SK-N-SH treated with all-trans-retinoic acid at 6 μM for 48 hours (cell line): ENCODE measurements at regions not wholly inside any gene's neighbourhood (a gene's known extent, or its start where the extent isn't known, plus 50 kb on each side); places are given as distances from the start of the nearest gene placed in this dataset.

Experiments used
- ATAC-seq: fragments of 200-7000 bp; cut with Tn5 transposase; 3 replicates; pipeline ENCODE4 v1.9.1; 2020; ENCODE audit warnings: mild to moderate bottlenecking, moderate library complexity
- ARNTL ChIP-seq: fragments of 450-650 bp; formaldehyde crosslinking; IDR thresholded peaks from 2 replicates; pipeline ENCODE4 v1.5.0; 2020; ENCODE audit warnings: low read depth, mild to moderate bottlenecking, moderate library complexity, borderline replicate concordance
- BACH2 ChIP-seq: fragments of 250-450 bp; sonication (Bioruptor Pico); IDR thresholded peaks from 2 replicates; pipeline ENCODE4 v1.9.0; 2021; ENCODE audit warnings: mild to moderate bottlenecking, borderline replicate concordance
- CREB5 ChIP-seq: fragments of 250-450 bp; sonication (Bioruptor Pico); IDR thresholded peaks from 2 replicates; pipeline ENCODE4 v1.5.1; 2020; ENCODE audit warnings: low read depth, mild to moderate bottlenecking, moderate library complexity
- CSDC2 ChIP-seq: fragments of 250-450 bp; sonication (Bioruptor Pico); IDR thresholded peaks from 2 replicates; pipeline ENCODE4 v1.5.0; 2020; ENCODE audit warnings: mild to moderate bottlenecking, moderate library complexity
- CSRNP3 ChIP-seq: fragments of 250-450 bp; sonication (Bioruptor Pico); IDR thresholded peaks from 2 replicates; pipeline ENCODE4 v1.5.1; 2021; ENCODE audit warnings: mild to moderate bottlenecking, moderate library complexity
- ESRRG ChIP-seq: fragments of 250-450 bp; sonication (Bioruptor Pico); IDR thresholded peaks from 2 replicates; pipeline ENCODE4 v1.6.1; 2021; ENCODE audit warnings: mild to moderate bottlenecking
- GLIS3 ChIP-seq: fragments of 250-450 bp; sonication (Bioruptor Pico); IDR thresholded peaks from 2 replicates; pipeline ENCODE4 v1.5.0; 2020; ENCODE audit warnings: mild to moderate bottlenecking, moderate library complexity
- ISL1 ChIP-seq: fragments of 250-450 bp; sonication (Bioruptor Pico); IDR thresholded peaks from 2 replicates; pipeline ENCODE4 v2.1.2; 2022; ENCODE audit warnings: mild to moderate bottlenecking, moderate library complexity
- OSR1 ChIP-seq: fragments of 250-450 bp; sonication (Bioruptor Pico); IDR thresholded peaks from 2 replicates; pipeline ENCODE4 v1.8.0; 2022; ENCODE audit warnings: moderate library complexity, mild to moderate bottlenecking, inconsistent platforms
- POU6F1 ChIP-seq: fragments of 250-450 bp; sonication (Bioruptor Pico); IDR thresholded peaks from 2 replicates; pipeline ENCODE4 v1.8.0; 2021; ENCODE audit warnings: low read depth, mild to moderate bottlenecking, moderate library complexity, borderline replicate concordance
- PPARA ChIP-seq: fragments of 250-450 bp; sonication (Bioruptor Pico); IDR thresholded peaks from 2 replicates; pipeline ENCODE4 v1.5.0; 2020; ENCODE audit warnings: mild to moderate bottlenecking, borderline replicate concordance
- RARB ChIP-seq: fragments of 250-450 bp; sonication (Bioruptor Pico); IDR thresholded peaks from 2 replicates; pipeline ENCODE4 v1.8.0; 2021; ENCODE audit warnings: mild to moderate bottlenecking, moderate library complexity
- SNAI2 ChIP-seq: fragments of 250-450 bp; sonication (Bioruptor Pico); IDR thresholded peaks from 2 replicates; pipeline ENCODE4 v1.5.0; 2020; ENCODE audit warnings: mild to moderate bottlenecking, moderate library complexity
- TCF4 ChIP-seq: fragments of 250-450 bp; sonication (Bioruptor Pico); IDR thresholded peaks from 2 replicates; pipeline ENCODE4 v1.8.0; 2021; ENCODE audit warnings: mild to moderate bottlenecking, moderate library complexity, borderline replicate concordance
- TOX ChIP-seq: fragments of 250-450 bp; sonication (Bioruptor Pico); IDR thresholded peaks from 2 replicates; pipeline ENCODE4 v1.8.0; 2021; ENCODE audit warnings: mild to moderate bottlenecking, moderate library complexity, borderline replicate concordance
- ZC3H10 ChIP-seq: fragments of 250-450 bp; sonication (Bioruptor Pico); IDR thresholded peaks from 2 replicates; pipeline ENCODE4 v1.5.1; 2021; ENCODE audit warnings: mild to moderate bottlenecking, moderate library complexity
- ZFP3 ChIP-seq: fragments of 250-450 bp; sonication (Bioruptor Pico); IDR thresholded peaks from 2 replicates; pipeline ENCODE4 v1.5.0; 2020; ENCODE audit warnings: mild to moderate bottlenecking, moderate library complexity
- ZFP30 ChIP-seq: fragments of 450-650 bp; formaldehyde crosslinking; IDR thresholded peaks from 2 replicates; pipeline ENCODE4 v1.5.0; 2022; ENCODE audit warnings: mild to moderate bottlenecking, moderate library complexity
- ZNF565 ChIP-seq: fragments of 450-650 bp; formaldehyde crosslinking; conservative IDR thresholded peaks from 2 replicates; pipeline ENCODE4 v1.5.0; 2020; ENCODE audit warnings: low read depth, mild to moderate bottlenecking, moderate library complexity
- ZNF70 ChIP-seq: fragments of 450-650 bp; formaldehyde crosslinking; IDR thresholded peaks from 2 replicates; pipeline ENCODE4 v1.5.0; 2020; ENCODE audit warnings: mild to moderate bottlenecking, moderate library complexity
- ZNF8 ChIP-seq: fragments of 450-650 bp; formaldehyde crosslinking; IDR thresholded peaks from 2 replicates; pipeline ENCODE4 v1.5.0; 2020; ENCODE audit warnings: mild to moderate bottlenecking, moderate library complexity
- TF ChIP-seq, protein P1 (sequence below): fragments of 250-450 bp; sonication (Bioruptor Pico); IDR thresholded peaks from 2 replicates; pipeline ENCODE4 v1.8.0; 2020; ENCODE audit warnings: mild to moderate bottlenecking, moderate library complexity, borderline replicate concordance

GRCh38 chr18:66440433-66440832 is 163.5 kb downstream of the CDH19 start:
- no peak for TF ChIP-seq BACH2 (CRISPR knock-in tag)
- TF ChIP-seq CREB5 (CRISPR knock-in tag) = no peak
- TF ChIP-seq ZC3H10 (CRISPR knock-in tag) = no peak
- TF ChIP-seq ZNF565 (CRISPR knock-in tag) = no peak
- TF ChIP-seq POU6F1 (CRISPR knock-in tag) = no peak
- TF ChIP-seq CSDC2 (CRISPR knock-in tag) = no peak
- TF ChIP-seq PPARA = no peak
- no peak for TF ChIP-seq ZNF70 (CRISPR knock-in tag)
- TF ChIP-seq TCF4 (CRISPR knock-in tag) = no peak
- TF ChIP-seq SNAI2 (CRISPR knock-in tag) = no peak
- no peak for TF ChIP-seq RARB (CRISPR knock-in tag)
- no peak for TF ChIP-seq GLIS3 (CRISPR knock-in tag)
- TF ChIP-seq CSRNP3 = no peak
- TF ChIP-seq, protein P1, sequence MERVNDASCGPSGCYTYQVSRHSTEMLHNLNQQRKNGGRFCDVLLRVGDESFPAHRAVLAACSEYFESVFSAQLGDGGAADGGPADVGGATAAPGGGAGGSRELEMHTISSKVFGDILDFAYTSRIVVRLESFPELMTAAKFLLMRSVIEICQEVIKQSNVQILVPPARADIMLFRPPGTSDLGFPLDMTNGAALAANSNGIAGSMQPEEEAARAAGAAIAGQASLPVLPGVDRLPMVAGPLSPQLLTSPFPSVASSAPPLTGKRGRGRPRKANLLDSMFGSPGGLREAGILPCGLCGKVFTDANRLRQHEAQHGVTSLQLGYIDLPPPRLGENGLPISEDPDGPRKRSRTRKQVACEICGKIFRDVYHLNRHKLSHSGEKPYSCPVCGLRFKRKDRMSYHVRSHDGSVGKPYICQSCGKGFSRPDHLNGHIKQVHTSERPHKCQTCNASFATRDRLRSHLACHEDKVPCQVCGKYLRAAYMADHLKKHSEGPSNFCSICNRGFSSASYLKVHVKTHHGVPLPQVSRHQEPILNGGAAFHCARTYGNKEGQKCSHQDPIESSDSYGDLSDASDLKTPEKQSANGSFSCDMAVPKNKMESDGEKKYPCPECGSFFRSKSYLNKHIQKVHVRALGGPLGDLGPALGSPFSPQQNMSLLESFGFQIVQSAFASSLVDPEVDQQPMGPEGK (CRISPR knock-in tag) = no peak
- no peak for TF ChIP-seq OSR1 (CRISPR knock-in tag)
- no peak for TF ChIP-seq ZNF8
- TF ChIP-seq ZFP3 (CRISPR knock-in tag) = no peak
- TF ChIP-seq TOX (CRISPR knock-in tag) = no peak
- TF ChIP-seq ARNTL (CRISPR knock-in tag) = no peak
- no peak for TF ChIP-seq ISL1 (CRISPR knock-in tag)
- TF ChIP-seq, all 23 proteins: peak for 0
- no peak for ATAC-seq

- TF ChIP-seq ISL1 (CRISPR knock-in tag) (no peak), ESRRG (CRISPR knock-in tag) (no peak), PPARA (no peak), BACH2 (CRISPR knock-in tag) (no peak), TCF4 (CRISPR knock-in tag) (no peak), ARNTL (CRISPR knock-in tag) (no peak), ZFP30 (CRISPR knock-in tag) (no peak), ZNF8 (no peak), OSR1 (CRISPR knock-in tag) (no peak), CREB5 (CRISPR knock-in tag) (no peak), SNAI2 (CRISPR knock-in tag) (no peak), TOX (CRISPR knock-in tag) (no peak), ZNF565 (CRISPR knock-in tag) (no peak), RARB (CRISPR knock-in tag) (no peak), ZFP3 (CRISPR knock-in tag) (no peak), CSDC2 (CRISPR knock-in tag) (no peak), ZNF70 (CRISPR knock-in tag) (no peak), GLIS3 (CRISPR knock-in tag) (no peak)
- TF ChIP-seq, protein P1 (CRISPR knock-in tag) = no peak
- ATAC-seq = no peak
Measured at GRCh38 chr18:66439670-66440069, 164.2 kb downstream of the CDH19 start.
